Body of pancreas (tissue), 4 donors: ENCODE measurements at regions not wholly inside any gene's neighbourhood (a gene's known extent, or its start where the extent isn't known, plus 50 kb on each side); places are given as distances from the start of the nearest gene placed in this dataset.

Experiments used
- ATAC-seq: fragments of 150-250 bp; one replicate; pipeline ENCODE4 v1.9.1; 2016
- DNase-seq, 4 donors: peaks; one replicate each; pipeline ENCODE4 v3.0.0-alpha.2; 2019
- H3K27ac ChIP-seq, 4 donors: fragments of 200-600 bp; sonication (generic); 1 replicate in 3 of 4; 2 replicates in 1 of 4; pipeline versions ENCODE4 v1.5.1 to v1.6.1; 2016 to 2019; ENCODE audit warnings: mild to moderate bottlenecking in 1 of 4, mixed read lengths in 1 of 4, moderate library complexity in 1 of 4
- H3K27me3 ChIP-seq, 2 donors: fragments of 200-600 bp; sonication (generic); one replicate each; pipeline ENCODE4 v1.6.0; 2016; ENCODE audit warnings: mild to moderate bottlenecking in 1 of 2
- H3K36me3 ChIP-seq, 2 donors: fragments of 200-600 bp; sonication (generic); replicated peaks in 1 of 2; 2 replicates each; pipeline ENCODE4 v1.5.1; 2016; ENCODE audit warnings: low read depth in 2 of 2; ENCODE audit not compliant: insufficient read depth in 1 of 2
- H3K4me1 ChIP-seq: fragments of 200-600 bp; sonication (generic); one replicate; pipeline ENCODE4 v1.6.0; 2016
- H3K4me3 ChIP-seq, 2 donors: fragments of 200-600 bp; sonication (generic); 1 replicate in 1 of 2; 2 replicates in 1 of 2; pipeline ENCODE4 v1.5.1; 2016 to 2019
- H3K9me3 ChIP-seq, 3 donors: fragments of 200-600 bp; sonication (generic); 1 replicate in 2 of 3; 2 replicates in 1 of 3; pipeline ENCODE4 v1.5.1; 2016
- POLR2A ChIP-seq, 3 donors: fragments of 450-650 bp; IDR thresholded peaks; one replicate each; pipeline ENCODE4 v1.6.1; 2016; ENCODE audit warnings: antibody characterized with exemption in 3 of 3, mild to moderate bottlenecking in 2 of 3
- WGBS, 2 donors: methylation state at CpG; one replicate each; pipeline ENCODE4 v1.1.5; 2017; 5-methylcytosine and 5-hydroxymethylcytosine counted together
- intact Hi-C: fragments of 100-400 bp; cut with DNase I; formaldehyde crosslinking; loops from one replicate; pipeline ENCODE4 v1.15.1; 2023
- TF ChIP-seq, protein P1 (sequence below), 7 experiments: fragments of 450-650 bp in 4 of 7; fragments of 200-600 bp in 3 of 7; sonication (generic) in 3 of 7; IDR thresholded peaks; one replicate each; pipeline ENCODE4 v1.5.1; 2016 to 2019; ENCODE audit warnings: antibody characterized with exemption in 7 of 7

DNA sequence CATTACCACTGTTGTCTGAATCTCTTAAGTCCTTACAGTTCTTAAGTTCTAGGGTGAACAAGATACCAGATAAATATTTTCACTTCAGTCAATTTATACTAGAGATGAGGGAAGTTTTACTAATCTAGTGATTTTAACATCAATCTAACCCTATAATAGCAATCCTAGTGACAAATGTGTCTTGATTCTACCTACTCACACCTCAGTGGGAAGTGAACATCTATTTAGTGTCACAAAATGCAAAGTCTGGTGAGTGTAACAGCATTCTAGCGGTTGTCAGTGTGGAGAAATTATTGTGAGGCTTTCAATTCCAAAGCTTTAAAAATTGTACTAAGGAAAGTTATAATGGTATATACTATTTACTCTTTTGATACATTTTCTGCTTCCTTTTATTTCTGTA lies 225.8 kb upstream of the CYLC2 start:
- no peaks in the 10 kb centered on the region for H3K9me3 ChIP-seq
- 74 to 79% methylated on average over 1 of the region's 1 CpG for WGBS, 2 donors
- TF ChIP-seq, protein P1, sequence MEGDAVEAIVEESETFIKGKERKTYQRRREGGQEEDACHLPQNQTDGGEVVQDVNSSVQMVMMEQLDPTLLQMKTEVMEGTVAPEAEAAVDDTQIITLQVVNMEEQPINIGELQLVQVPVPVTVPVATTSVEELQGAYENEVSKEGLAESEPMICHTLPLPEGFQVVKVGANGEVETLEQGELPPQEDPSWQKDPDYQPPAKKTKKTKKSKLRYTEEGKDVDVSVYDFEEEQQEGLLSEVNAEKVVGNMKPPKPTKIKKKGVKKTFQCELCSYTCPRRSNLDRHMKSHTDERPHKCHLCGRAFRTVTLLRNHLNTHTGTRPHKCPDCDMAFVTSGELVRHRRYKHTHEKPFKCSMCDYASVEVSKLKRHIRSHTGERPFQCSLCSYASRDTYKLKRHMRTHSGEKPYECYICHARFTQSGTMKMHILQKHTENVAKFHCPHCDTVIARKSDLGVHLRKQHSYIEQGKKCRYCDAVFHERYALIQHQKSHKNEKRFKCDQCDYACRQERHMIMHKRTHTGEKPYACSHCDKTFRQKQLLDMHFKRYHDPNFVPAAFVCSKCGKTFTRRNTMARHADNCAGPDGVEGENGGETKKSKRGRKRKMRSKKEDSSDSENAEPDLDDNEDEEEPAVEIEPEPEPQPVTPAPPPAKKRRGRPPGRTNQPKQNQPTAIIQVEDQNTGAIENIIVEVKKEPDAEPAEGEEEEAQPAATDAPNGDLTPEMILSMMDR (IDR thresholded peaks at IDR 0.05), result no peak
- no peak for TF ChIP-seq POLR2A (IDR thresholded peaks at IDR 0.05)
- H3K27ac ChIP-seq, result no peak overlapping the region
- no peaks in the 10 kb centered on the region for H3K4me1 ChIP-seq
- ATAC-seq, result no peak
- no peak for DNase-seq
- intact Hi-C loops, result no loop called here
- no peaks in the 10 kb centered on the region for H3K36me3 ChIP-seq
- H3K27me3 ChIP-seq, result no peaks in the 10 kb centered on the region
- H3K4me3 ChIP-seq, result no peak overlapping the region

DNA sequence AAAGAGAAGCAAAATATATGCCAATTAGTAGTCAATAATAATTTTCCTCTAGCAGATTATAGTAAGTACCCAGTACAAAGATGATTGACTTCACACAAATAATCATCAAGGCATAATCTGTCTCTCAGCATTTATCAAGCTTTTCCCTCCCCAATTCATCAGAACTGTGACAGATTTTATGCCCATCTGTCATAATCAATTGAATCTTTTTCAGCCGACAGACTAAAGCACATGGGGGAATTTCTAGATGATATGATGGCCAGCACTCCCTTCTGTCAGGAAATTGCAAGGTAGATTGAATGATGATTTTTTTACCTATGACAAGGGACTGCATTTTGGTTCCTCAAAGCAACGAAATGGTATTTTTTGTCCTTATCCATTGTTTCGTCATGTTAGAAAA lies 227.1 kb upstream of the CYLC2 start:
- no peaks in the 10 kb centered on the region for H3K4me1 ChIP-seq
- no peak overlapping the region for H3K4me3 ChIP-seq
- WGBS, 2 donors, result 42 to 44% methylated on average over 3 of the region's 3 CpGs
- no peaks in the 10 kb centered on the region for H3K9me3 ChIP-seq
- no peaks in the 10 kb centered on the region for H3K36me3 ChIP-seq
- H3K27ac ChIP-seq, result no peak overlapping the region
- no peak for ATAC-seq
- TF ChIP-seq, protein P1 (IDR thresholded peaks at IDR 0.05), result no peak
- no peaks in the 10 kb centered on the region for H3K27me3 ChIP-seq
- DNase-seq, result no peak
- intact Hi-C loops, result no loop called here

DNA sequence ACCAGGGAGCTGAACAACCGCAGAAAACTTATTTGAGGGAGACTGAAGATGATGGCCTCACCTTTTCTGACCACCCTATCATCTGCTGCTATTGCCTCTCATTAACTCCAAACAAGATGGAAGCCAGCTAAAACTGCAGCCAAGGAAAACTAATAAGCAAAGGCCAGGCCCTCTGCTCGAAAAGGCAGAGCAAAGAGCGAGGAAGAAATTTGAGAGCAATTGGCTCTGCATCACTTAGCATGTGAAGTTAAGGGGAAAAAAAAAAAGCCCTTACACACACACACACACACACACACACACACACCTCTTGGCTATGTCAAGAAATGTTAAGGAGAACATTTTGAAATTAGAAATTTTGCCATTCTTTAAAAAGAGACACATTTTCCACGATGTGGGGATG lies 228.1 kb upstream of the CYLC2 start:
- Histone ChIP-seq H3K36me3 (no peaks in the 10 kb centered on the region), H3K9me3 (no peaks in the 10 kb centered on the region), H3K4me1 (no peaks in the 10 kb centered on the region), H3K27me3 (no peaks in the 10 kb centered on the region), H3K27ac (no peak overlapping the region), H3K4me3 (no peak overlapping the region)
- DNase-seq, result no peak
- no peak for ATAC-seq
- no peak for TF ChIP-seq POLR2A (IDR thresholded peaks at IDR 0.05)
- TF ChIP-seq, protein P1 (IDR thresholded peaks at IDR 0.05), result no peak
- intact Hi-C loops, result no loop called here
- WGBS, 2 donors, result 48 to 62% methylated on average over 4 of the region's 4 CpGs

DNA sequence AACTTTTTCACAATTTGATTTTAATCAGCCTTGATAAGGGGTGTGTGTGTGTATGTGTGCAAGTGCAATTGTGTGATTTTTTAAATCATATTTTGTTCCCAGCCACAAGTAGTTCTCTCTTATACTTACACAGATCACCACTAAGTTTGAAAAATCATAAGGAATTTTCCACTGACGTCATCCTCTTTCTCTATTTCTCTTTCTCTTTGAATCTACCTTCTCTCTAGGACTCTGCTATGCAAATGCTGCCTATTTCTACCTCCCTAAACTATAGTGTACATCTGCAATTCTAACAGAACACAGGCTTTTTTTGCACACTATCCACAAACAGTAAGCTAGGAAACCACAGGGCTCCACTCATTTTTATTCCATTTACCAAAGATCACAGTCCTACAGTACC lies 254.6 kb upstream of the CYLC2 start:
- no peak overlapping the region for H3K27ac ChIP-seq
- no peaks in the 10 kb centered on the region for H3K27me3 ChIP-seq
- H3K4me1 ChIP-seq, result no peaks in the 10 kb centered on the region
- 46 to 62% methylated on average over 1 of the region's 1 CpG for WGBS, 2 donors
- no peaks in the 10 kb centered on the region for H3K9me3 ChIP-seq
- ATAC-seq (no peak), DNase-seq (no peak)
- no peak overlapping the region for H3K4me3 ChIP-seq
- TF ChIP-seq, protein P1 (IDR thresholded peaks at IDR 0.05), result no peak
- no peak for TF ChIP-seq POLR2A (IDR thresholded peaks at IDR 0.05)
- intact Hi-C loops, result no loop called here
- no peaks in the 10 kb centered on the region for H3K36me3 ChIP-seq

DNA sequence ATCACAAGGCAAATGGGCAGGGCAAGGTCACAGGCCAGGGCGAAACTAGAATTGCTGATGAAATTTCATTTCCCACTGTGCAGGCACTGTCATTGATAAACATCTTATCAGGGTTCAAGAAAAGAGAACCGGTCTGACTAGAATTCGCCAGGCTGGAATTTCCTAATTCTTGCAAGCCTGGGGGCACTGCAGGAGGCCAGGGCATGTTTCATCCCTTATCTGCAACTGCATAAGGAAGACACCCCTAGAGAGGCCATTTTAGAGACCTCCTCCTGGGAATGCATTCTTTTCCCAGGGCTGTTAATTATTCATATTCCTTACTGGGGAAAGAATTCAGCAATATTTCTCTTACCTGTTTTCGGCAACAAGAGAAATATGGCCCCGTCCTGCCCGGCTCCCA lies 266.2 kb upstream of the CYLC2 start:
- DNase-seq (no peak), ATAC-seq (no peak)
- Histone ChIP-seq H3K4me3 (no peak overlapping the region), H3K36me3 (no peaks in the 10 kb centered on the region), H3K4me1 (no peaks in the 10 kb centered on the region), H3K9me3 (no peaks in the 10 kb centered on the region), H3K27ac (no peak overlapping the region), H3K27me3 (no peaks in the 10 kb centered on the region)
- WGBS, 2 donors, result 65 to 82% methylated on average over 6 of the region's 6 CpGs
- intact Hi-C loops, result no loop called here
- no peak for TF ChIP-seq POLR2A (IDR thresholded peaks at IDR 0.05)
- TF ChIP-seq, protein P1 (IDR thresholded peaks at IDR 0.05), result no peak
